LNCaP clone FGC (cell line): ENCODE measurements at regions not wholly inside any gene's neighbourhood (a gene's known extent, or its start where the extent isn't known, plus 50 kb on each side); places are given as distances from the start of the nearest gene placed in this dataset.
"Not testable (repeated sequence)": the region's sequence is repeated elsewhere in the genome, so short reads cannot be mapped to it uniquely, and the experiment has no call there.

Experiments used
- DNase-seq: peaks from one replicate; pipeline ENCODE4 v3.0.0-alpha.2; 2011; ENCODE audit warnings: low read depth
- H3K4me3 ChIP-seq: 2 replicates; pipeline ENCODE4 v1.5.1; 2011; ENCODE audit warnings: mild to moderate bottlenecking, low read depth, low read length, control low read depth
- TF ChIP-seq, protein P1 (sequence below): IDR thresholded peaks from 2 replicates; pipeline ENCODE4 v1.5.1; 2012; ENCODE audit warnings: mild to moderate bottlenecking; ENCODE audit not compliant: control insufficient read depth, insufficient read depth; ENCODE audit errors: extremely low read depth

DNA sequence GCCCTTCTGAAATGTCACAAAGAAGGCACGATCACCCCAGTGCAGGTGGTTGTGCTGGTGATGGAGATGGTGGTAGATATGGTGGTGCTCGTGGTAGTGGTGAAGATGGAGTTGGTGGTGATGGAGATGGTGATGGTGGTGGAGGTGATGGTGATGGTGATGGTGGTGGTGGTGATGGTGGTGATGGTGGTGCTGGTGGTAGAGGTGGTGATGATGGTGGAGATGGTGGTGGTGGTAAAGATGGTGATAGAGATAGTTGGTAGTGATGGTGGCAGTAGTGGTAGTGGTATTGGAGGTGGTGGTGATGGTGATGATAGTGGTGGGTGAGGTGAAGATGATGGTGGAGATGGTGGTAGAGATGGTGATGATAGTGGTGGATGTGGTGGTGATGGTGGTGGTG, 88.1 kb upstream of the SALL1 start:
- TF ChIP-seq, protein P1, sequence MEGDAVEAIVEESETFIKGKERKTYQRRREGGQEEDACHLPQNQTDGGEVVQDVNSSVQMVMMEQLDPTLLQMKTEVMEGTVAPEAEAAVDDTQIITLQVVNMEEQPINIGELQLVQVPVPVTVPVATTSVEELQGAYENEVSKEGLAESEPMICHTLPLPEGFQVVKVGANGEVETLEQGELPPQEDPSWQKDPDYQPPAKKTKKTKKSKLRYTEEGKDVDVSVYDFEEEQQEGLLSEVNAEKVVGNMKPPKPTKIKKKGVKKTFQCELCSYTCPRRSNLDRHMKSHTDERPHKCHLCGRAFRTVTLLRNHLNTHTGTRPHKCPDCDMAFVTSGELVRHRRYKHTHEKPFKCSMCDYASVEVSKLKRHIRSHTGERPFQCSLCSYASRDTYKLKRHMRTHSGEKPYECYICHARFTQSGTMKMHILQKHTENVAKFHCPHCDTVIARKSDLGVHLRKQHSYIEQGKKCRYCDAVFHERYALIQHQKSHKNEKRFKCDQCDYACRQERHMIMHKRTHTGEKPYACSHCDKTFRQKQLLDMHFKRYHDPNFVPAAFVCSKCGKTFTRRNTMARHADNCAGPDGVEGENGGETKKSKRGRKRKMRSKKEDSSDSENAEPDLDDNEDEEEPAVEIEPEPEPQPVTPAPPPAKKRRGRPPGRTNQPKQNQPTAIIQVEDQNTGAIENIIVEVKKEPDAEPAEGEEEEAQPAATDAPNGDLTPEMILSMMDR: no peak
- no peak for DNase-seq
- H3K4me3 ChIP-seq: no peak overlapping the region

DNA sequence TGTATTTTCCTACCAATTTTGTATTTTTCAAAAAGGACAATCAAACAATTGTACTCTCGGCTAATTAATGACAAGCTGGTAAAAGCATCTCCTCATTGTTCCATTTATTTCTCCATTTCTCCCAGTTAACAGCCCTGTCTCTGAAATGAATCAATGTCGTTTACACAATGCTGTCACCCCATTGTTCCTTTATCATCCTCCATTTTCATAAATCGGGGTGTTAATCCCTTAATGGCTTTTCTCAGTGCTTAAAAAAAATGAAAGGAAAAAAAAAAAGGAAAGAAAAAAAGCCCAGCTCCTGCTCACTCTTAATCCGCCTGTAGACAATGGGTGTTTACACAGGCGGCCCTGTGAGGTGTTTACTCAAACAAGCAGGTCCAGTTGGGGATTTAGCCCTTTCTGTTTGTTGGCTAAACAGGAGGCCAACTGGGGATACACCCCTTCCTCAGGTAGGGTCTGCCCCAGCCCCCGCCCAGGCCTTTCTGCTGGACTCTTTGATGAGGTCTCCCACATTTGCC, 86.8 kb upstream of the SALL1 start:
- H3K4me3 ChIP-seq: no peak overlapping the region
- TF ChIP-seq, protein P1: no peak
- no peak for DNase-seq

DNA sequence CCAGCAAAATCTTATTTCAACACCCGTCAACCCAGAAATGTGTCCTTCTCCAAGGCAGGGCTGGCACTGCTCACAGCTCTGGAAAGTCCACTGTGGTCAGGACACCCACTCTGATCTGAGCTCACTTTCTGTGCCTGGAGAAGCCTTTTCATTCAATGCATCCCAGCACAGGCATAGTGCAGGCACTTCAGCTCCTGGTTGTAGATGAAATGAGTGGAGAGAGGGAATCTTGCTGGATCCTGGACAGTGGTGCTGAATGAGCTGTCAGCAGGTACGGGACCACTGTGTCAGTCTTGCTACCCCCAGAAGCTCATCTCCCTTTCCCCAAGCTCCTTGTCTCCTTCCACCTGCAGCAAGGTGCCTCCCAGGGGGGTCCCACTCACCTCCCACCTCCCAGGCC, 86.1 kb upstream of the SALL1 start:
- TF ChIP-seq, protein P1: no peak
- H3K4me3 ChIP-seq: no peak overlapping the region
- no peak for DNase-seq

DNA sequence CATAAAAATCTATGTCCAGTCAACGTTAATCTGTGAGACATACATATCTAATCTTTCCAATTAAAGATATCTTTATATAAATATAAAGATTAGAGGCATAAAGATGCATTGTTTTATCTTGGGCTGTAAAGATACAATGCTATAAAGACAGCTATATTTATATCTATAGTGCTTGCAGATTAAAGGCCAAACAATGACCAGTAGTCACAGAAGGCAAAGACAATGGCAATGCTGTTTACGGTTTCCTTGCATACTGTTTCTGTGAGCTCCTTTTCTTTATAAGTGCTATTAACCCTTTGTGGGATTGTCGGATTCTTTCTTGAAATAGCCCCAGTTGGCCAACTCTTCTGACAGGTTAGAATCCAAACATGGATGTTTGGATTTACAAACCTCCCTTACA, 85.5 kb upstream of the SALL1 start:
- DNase-seq: no peak
- no peak overlapping the region for H3K4me3 ChIP-seq
- TF ChIP-seq, protein P1: no peak

DNA sequence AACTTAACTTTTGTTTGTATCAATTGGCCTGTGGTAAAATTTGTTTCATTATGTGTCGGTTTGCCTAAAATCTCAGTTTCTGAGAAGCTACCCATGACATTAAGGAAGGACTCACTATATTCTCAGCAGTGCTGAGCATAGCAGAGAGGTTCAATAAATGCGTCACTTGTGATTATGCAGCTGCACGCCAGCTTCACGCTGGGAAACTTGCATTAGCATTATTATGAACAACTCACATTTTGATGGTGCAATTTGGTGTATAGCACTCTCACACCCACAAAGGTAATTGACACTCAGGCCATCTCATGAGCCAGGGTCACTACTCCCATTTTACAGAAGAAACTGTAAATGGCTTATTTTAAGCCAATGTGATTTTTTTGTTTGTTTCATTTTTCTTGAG, 80.6 kb upstream of the SALL1 start:
- DNase-seq: no peak
- TF ChIP-seq, protein P1: no peak
- no peak overlapping the region for H3K4me3 ChIP-seq

DNA sequence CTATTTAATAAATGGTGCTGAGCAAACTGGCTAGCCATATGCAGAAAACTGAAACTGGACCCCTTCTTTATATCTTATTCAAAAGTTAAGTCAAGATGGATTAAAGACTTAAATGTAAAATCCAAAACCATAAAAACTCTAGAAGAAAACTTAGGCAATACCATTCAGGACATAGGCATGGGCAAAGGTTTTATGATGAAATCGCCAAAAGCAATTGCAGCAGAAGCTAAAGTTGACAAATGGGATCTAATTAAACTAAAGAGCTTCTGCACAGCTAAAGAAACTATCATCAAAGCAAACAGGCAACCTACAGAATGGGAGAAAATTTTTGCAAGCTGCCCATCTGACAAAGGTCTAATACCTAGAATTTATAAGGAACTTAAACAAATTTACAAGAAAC, 79.0 kb upstream of the SALL1 start:
- not testable (repeated sequence) for DNase-seq, H3K4me3 ChIP-seq

DNA sequence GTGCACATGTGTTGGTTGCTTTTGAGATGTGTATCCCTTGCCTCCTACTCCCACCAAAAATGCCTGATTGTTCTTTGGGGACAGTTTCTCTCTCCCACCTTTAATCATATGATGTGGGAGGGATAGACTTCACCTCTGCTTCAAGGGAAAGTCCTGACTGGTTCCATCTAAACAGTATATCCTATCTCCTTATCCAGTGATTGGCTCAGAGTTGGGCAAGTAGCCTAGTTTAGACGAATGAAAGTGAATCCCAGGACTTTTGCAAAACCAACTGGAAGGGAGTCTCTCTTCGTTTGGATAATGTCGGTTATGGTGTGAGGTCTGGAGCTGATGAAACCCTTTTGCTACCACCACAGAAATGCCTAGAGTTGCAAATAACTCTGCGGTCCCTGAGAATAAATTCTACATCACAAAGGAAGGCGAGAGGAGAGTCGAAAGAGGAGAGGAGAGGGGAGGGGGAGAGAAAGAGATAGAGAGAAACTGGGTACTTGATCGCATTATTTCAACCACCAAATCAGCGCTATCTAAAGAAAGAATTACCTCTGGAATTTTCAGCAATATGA, 77.1 kb upstream of the SALL1 start:
- no peak overlapping the region for H3K4me3 ChIP-seq
- TF ChIP-seq, protein P1: no peak
- no peak for DNase-seq
